ENCODE measurements at regions not wholly inside any gene's neighbourhood (a gene's known extent, or its start where the extent isn't known, plus 50 kb on each side); places are given as distances from the start of the nearest gene placed in this dataset.

DNA sequence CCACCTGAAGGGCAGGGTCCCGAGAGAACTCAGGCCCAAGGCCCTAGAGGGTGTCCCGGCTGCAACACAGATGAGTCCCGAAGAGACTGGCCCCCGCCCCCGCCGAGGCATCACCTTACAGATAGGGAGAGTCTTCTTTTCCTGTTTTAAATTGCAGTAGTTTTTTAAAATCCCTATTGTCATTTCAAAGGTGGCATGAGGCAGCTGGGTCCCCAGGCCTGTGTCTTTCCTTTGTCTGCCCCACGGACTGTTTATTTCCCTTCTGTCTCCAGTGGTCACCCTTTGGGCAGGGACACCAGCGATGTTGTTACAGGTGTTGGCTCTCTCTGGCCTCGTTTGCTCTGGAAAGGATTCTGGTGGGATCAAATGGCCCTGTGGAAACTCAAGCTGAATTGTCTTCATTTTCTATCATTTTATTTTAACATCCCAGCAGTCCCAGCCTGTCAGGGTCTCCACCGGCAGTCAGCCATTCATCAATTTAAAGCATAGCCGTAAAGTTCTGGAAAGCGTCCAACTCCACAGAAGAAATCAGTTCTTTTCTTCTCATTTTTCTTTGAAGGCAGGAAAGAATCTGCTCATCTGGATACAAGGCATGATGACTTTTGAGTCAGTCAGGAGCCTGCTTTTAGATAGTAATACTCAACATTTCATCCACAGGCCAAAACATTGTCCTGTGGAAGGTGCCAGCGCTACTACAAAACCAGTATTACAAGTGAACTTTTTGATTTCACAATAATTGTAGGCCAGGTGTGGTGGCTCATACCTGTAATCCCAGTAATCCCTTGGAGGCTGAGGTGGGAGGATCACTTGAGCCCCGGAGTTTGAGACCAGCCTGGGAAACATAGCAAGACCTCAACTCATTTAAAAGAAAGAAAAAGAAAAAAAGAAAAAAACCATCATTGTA is 96.2 kb downstream of the HES1 start:
- TF ChIP-seq, protein P1, sequence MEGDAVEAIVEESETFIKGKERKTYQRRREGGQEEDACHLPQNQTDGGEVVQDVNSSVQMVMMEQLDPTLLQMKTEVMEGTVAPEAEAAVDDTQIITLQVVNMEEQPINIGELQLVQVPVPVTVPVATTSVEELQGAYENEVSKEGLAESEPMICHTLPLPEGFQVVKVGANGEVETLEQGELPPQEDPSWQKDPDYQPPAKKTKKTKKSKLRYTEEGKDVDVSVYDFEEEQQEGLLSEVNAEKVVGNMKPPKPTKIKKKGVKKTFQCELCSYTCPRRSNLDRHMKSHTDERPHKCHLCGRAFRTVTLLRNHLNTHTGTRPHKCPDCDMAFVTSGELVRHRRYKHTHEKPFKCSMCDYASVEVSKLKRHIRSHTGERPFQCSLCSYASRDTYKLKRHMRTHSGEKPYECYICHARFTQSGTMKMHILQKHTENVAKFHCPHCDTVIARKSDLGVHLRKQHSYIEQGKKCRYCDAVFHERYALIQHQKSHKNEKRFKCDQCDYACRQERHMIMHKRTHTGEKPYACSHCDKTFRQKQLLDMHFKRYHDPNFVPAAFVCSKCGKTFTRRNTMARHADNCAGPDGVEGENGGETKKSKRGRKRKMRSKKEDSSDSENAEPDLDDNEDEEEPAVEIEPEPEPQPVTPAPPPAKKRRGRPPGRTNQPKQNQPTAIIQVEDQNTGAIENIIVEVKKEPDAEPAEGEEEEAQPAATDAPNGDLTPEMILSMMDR (IDR thresholded peaks at IDR 0.05), result no peak
- TF ChIP-seq POLR2AphosphoS5 (IDR thresholded peaks at IDR 0.05), result no peak
- TF ChIP-seq EP300 (IDR thresholded peaks at IDR 0.05), result no peak
- no peak for TF ChIP-seq POLR2A (IDR thresholded peaks at IDR 0.05)
